ENCODE measurements at regions not wholly inside any gene's neighbourhood (a gene's known extent, or its start where the extent isn't known, plus 50 kb on each side); places are given as distances from the start of the nearest gene placed in this dataset.
"Not testable (repeated sequence)": the region's sequence is repeated elsewhere in the genome, so short reads cannot be mapped to it uniquely, and the experiment has no call there.

GRCh38 chr11:91624021-91624420, 600.6 kb upstream of the FAT3 start:
- DNase-seq, result no peak

- no peak for DNase-seq
Measured at GRCh38 chr11:91608677-91609076, 615.9 kb upstream of the FAT3 start.

- no peak for DNase-seq
Measured at GRCh38 chr11:91596111-91596510, 628.5 kb upstream of the FAT3 start.

- no peak for DNase-seq
Measured at GRCh38 chr11:91591021-91591420, 633.6 kb upstream of the FAT3 start.

- no peak for DNase-seq
Measured at GRCh38 chr11:91587131-91587530, 637.5 kb upstream of the FAT3 start.

- no peak for DNase-seq
Measured at GRCh38 chr11:91585035-91585801, 639.4 kb upstream of the FAT3 start.

GRCh38 chr11:91563176-91563575, 661.4 kb upstream of the FAT3 start:
- DNase-seq, result no peak

- DNase-seq, result no peak
Measured at GRCh38 chr11:91560434-91560833, 664.2 kb upstream of the FAT3 start.

GRCh38 chr11:91538065-91538464, 686.6 kb upstream of the FAT3 start:
- DNase-seq, result no peak

- DNase-seq, result no peak
Measured at GRCh38 chr11:91536366-91536765, 688.3 kb upstream of the FAT3 start.

- DNase-seq, result no peak
Measured at GRCh38 chr11:91528965-91529364, 695.7 kb upstream of the FAT3 start.

GRCh38 chr11:91527380-91528030, 697.1 kb upstream of the FAT3 start:
- no peak for DNase-seq

- no peak for DNase-seq
Measured at GRCh38 chr11:91513734-91514133, 710.9 kb upstream of the FAT3 start.

- DNase-seq, result no peak
Measured at GRCh38 chr11:91497847-91498246, 726.8 kb upstream of the FAT3 start.

GRCh38 chr11:91495837-91496236, 728.8 kb upstream of the FAT3 start:
- no peak for DNase-seq

GRCh38 chr11:91489989-91490388, 734.6 kb upstream of the FAT3 start:
- DNase-seq, result no peak

- not testable (repeated sequence) for DNase-seq
Measured at GRCh38 chr11:91483956-91484355, 740.7 kb upstream of the FAT3 start.

- not testable (repeated sequence) for DNase-seq
Measured at GRCh38 chr11:91481875-91482274, 742.7 kb upstream of the FAT3 start.

GRCh38 chr11:91470656-91471055, 754.0 kb upstream of the FAT3 start:
- no peak for DNase-seq

GRCh38 chr11:91459840-91460239, 764.8 kb upstream of the FAT3 start:
- DNase-seq, result no peak

- DNase-seq, result no peak
Measured at GRCh38 chr11:91446267-91446666, 778.4 kb upstream of the FAT3 start.

GRCh38 chr11:91435694-91436395, 788.8 kb upstream of the FAT3 start:
- DNase-seq, result no peak

- no peak for DNase-seq
Measured at GRCh38 chr11:91433284-91434010, 791.2 kb upstream of the FAT3 start.
